ENCODE measurements at regions not wholly inside any gene's neighbourhood (a gene's known extent, or its start where the extent isn't known, plus 50 kb on each side); places are given as distances from the start of the nearest gene placed in this dataset.
A peak's percentile ranks its signal among the peaks of the same experiment; 100 is the strongest.

GRCh38 chr3:152719264-152719663 lies 115.7 kb upstream of the P2RY1 start:
- FAIRE-seq = no peak

- no peak for FAIRE-seq
Measured at GRCh38 chr3:152720951-152721718, 113.8 kb upstream of the P2RY1 start.

GRCh38 chr3:152724270-152724669 lies 110.7 kb upstream of the P2RY1 start:
- FAIRE-seq = no peak

GRCh38 chr3:152728231-152728980 lies 106.5 kb upstream of the P2RY1 start:
- no peak for FAIRE-seq

- FAIRE-seq = no peak
Measured at GRCh38 chr3:152729906-152730305, 105.0 kb upstream of the P2RY1 start.

- FAIRE-seq = no peak
Measured at GRCh38 chr3:152731511-152731910, 103.4 kb upstream of the P2RY1 start.

- FAIRE-seq = no peak
Measured at GRCh38 chr3:152733584-152734119, 101.3 kb upstream of the P2RY1 start.

- FAIRE-seq = no peak
Measured at GRCh38 chr3:152737021-152737908, 97.7 kb upstream of the P2RY1 start.

- no peak for FAIRE-seq
Measured at GRCh38 chr3:152738656-152739055, 96.3 kb upstream of the P2RY1 start.

GRCh38 chr3:152742368-152743347 lies 92.3 kb upstream of the P2RY1 start:
- FAIRE-seq = no peak

- no peak for FAIRE-seq
Measured at GRCh38 chr3:152745646-152746045, 89.3 kb upstream of the P2RY1 start.

GRCh38 chr3:152754303-152754702 lies 80.6 kb upstream of the P2RY1 start:
- FAIRE-seq = no peak

GRCh38 chr3:152756807-152757206 lies 78.1 kb upstream of the P2RY1 start:
- no peak for FAIRE-seq

GRCh38 chr3:152760024-152760563 lies 74.8 kb upstream of the P2RY1 start:
- FAIRE-seq = no peak

GRCh38 chr3:152760591-152760990 lies 74.3 kb upstream of the P2RY1 start:
- FAIRE-seq = no peak

- no peak for FAIRE-seq
Measured at GRCh38 chr3:152768478-152768877, 66.5 kb upstream of the P2RY1 start.

- FAIRE-seq = no peak
Measured at GRCh38 chr3:152769523-152769922, 65.4 kb upstream of the P2RY1 start.

- no peak for FAIRE-seq
Measured at GRCh38 chr3:152770296-152770695, 64.6 kb upstream of the P2RY1 start.

- peak; percentile 49 for FAIRE-seq
Measured at GRCh38 chr3:152771120-152771519, 63.8 kb upstream of the P2RY1 start.

- no peak for FAIRE-seq
Measured at GRCh38 chr3:152772674-152773225, 62.2 kb upstream of the P2RY1 start.

GRCh38 chr3:152773633-152774032 lies 61.3 kb upstream of the P2RY1 start:
- no peak for FAIRE-seq
